H9 (cell line): ENCODE measurements at regions not wholly inside any gene's neighbourhood (a gene's known extent, or its start where the extent isn't known, plus 50 kb on each side); places are given as distances from the start of the nearest gene placed in this dataset.

ENCODE experiments used
- DNase-seq: peaks from one replicate; pipeline ENCODE4 v3.0.0-alpha.2; 2017
- H2AFZ ChIP-seq: one replicate; pipeline ENCODE4 v1.6.1; 2013; ENCODE audit warnings: mild to moderate bottlenecking, low read length, control low read depth, moderate library complexity
- H2AK5ac ChIP-seq: 2 replicates; pipeline ENCODE4 v1.6.1; 2013; ENCODE audit warnings: low read length, control low read depth, mixed read lengths; ENCODE audit not compliant: insufficient read length
- H2BK120ac ChIP-seq: one replicate; pipeline ENCODE4 v1.6.1; 2013; ENCODE audit warnings: low read depth, mild to moderate bottlenecking, low read length, control low read depth, inconsistent platforms; ENCODE audit not compliant: poor library complexity, severe bottlenecking
- H2BK12ac ChIP-seq: 2 replicates; pipeline ENCODE4 v1.6.1; 2013; ENCODE audit warnings: low read length, control low read depth, mixed read lengths, low read depth; ENCODE audit not compliant: insufficient read length
- H2BK15ac ChIP-seq: 2 replicates; pipeline ENCODE4 v1.6.1; 2013; ENCODE audit warnings: low read depth, low read length, control low read depth
- H2BK20ac ChIP-seq: one replicate; pipeline ENCODE4 v1.6.1; 2013; ENCODE audit warnings: low read depth, mild to moderate bottlenecking, low read length, control low read depth, inconsistent platforms; ENCODE audit not compliant: poor library complexity, severe bottlenecking
- H2BK5ac ChIP-seq: 2 replicates; pipeline ENCODE4 v1.6.1; 2013; ENCODE audit warnings: low read length, control low read depth, mixed read lengths; ENCODE audit not compliant: insufficient read length
- H3K14ac ChIP-seq: 2 replicates; pipeline ENCODE4 v1.6.1; 2013; ENCODE audit warnings: low read length, control low read depth; ENCODE audit not compliant: insufficient read depth
- H3K18ac ChIP-seq: 2 replicates; pipeline ENCODE4 v1.6.1; 2013; ENCODE audit warnings: low read depth, mild to moderate bottlenecking, mixed read lengths, low read length, control low read depth; ENCODE audit not compliant: insufficient read length
- H3K23ac ChIP-seq: 2 replicates; pipeline ENCODE4 v1.6.1; 2013; ENCODE audit warnings: low read length, control low read depth, mixed read lengths, low read depth; ENCODE audit not compliant: insufficient read length
- H3K23me2 ChIP-seq: 2 replicates; pipeline ENCODE4 v1.6.1; 2013; ENCODE audit warnings: low read depth, mild to moderate bottlenecking, mixed read lengths, low read length, control low read depth; ENCODE audit not compliant: insufficient read length, poor library complexity, severe bottlenecking
- H3K27ac ChIP-seq: 2 replicates; pipeline ENCODE4 v1.5.1; 2013; ENCODE audit warnings: low read length, control low read depth, mixed read lengths, low read depth; ENCODE audit not compliant: insufficient read length
- H3K27me3 ChIP-seq: 2 replicates; pipeline ENCODE4 v1.6.1; 2013; ENCODE audit warnings: low read length, control low read depth, inconsistent platforms; ENCODE audit not compliant: insufficient read depth
- H3K4ac ChIP-seq: 2 replicates; pipeline ENCODE4 v1.6.1; 2013; ENCODE audit warnings: low read depth, mild to moderate bottlenecking, control low read depth, inconsistent platforms, low read length, moderate library complexity
- H3K4me1 ChIP-seq: 2 replicates; pipeline ENCODE4 v1.6.1; 2013; ENCODE audit warnings: low read length, control low read depth, inconsistent platforms; ENCODE audit not compliant: insufficient read depth
- H3K4me2 ChIP-seq: 2 replicates; pipeline ENCODE4 v1.6.1; 2013; ENCODE audit warnings: low read length, control low read depth, mixed read lengths; ENCODE audit not compliant: insufficient read length, insufficient read depth
- H3K56ac ChIP-seq: 2 replicates; pipeline ENCODE4 v1.6.1; 2013; ENCODE audit warnings: low read depth, mild to moderate bottlenecking, mixed read lengths, low read length, control low read depth; ENCODE audit not compliant: insufficient read length
- H3K79me1 ChIP-seq: 2 replicates; pipeline ENCODE4 v1.6.1; 2013; ENCODE audit warnings: low read depth, mild to moderate bottlenecking, moderate library complexity, low read length, control low read depth, inconsistent platforms; ENCODE audit not compliant: insufficient read depth, poor library complexity, severe bottlenecking
- H3K79me2 ChIP-seq: 2 replicates; pipeline ENCODE4 v1.6.1; 2013; ENCODE audit warnings: low read length, control low read depth, inconsistent platforms; ENCODE audit not compliant: insufficient read depth
- H3K9ac ChIP-seq: 2 replicates; pipeline ENCODE4 v1.6.1; 2013; ENCODE audit warnings: low read length, control low read depth, mixed read lengths; ENCODE audit not compliant: insufficient read length; ENCODE audit errors: extremely low read depth
- H3K9me3 ChIP-seq: one replicate; pipeline ENCODE4 v1.6.1; 2013; ENCODE audit warnings: low read depth, low read length, inconsistent platforms; ENCODE audit not compliant: control insufficient read depth
- H3T11ph ChIP-seq: one replicate; pipeline ENCODE4 v1.6.1; 2013; ENCODE audit warnings: mild to moderate bottlenecking, low read length, control low read depth, inconsistent platforms
- H4K20me1 ChIP-seq: one replicate; pipeline ENCODE4 v1.6.1; 2013; ENCODE audit not compliant: control insufficient read depth, insufficient read length, insufficient read depth
- H4K5ac ChIP-seq: 2 replicates; pipeline ENCODE4 v1.6.1; 2013; ENCODE audit warnings: low read depth, mild to moderate bottlenecking, mixed read lengths, low read length, control low read depth; ENCODE audit not compliant: insufficient read length
- H4K8ac ChIP-seq: replicated peaks from 2 replicates; pipeline ENCODE4 v1.6.1; 2013; ENCODE audit warnings: low read length, control low read depth, mixed read lengths, low read depth; ENCODE audit not compliant: insufficient read length
- H4K91ac ChIP-seq: 2 replicates; pipeline ENCODE4 v1.6.1; 2013; ENCODE audit warnings: low read depth, mild to moderate bottlenecking, moderate library complexity, mixed read lengths, low read length, control low read depth; ENCODE audit not compliant: insufficient read length
- H3K27ac Mint-ChIP-seq, 3 experiments: 2 replicates in 2 of 3; 3 replicates in 1 of 3; pipeline ENCODE4 v1.8.0; 2020 to 2021; ENCODE audit warnings: mixed read lengths in 3 of 3, mild to moderate bottlenecking in 1 of 3, moderate library complexity in 1 of 3
- H3K27me3 Mint-ChIP-seq: 2 replicates; pipeline ENCODE4 v1.8.0; 2021; ENCODE audit warnings: low read depth, mild to moderate bottlenecking, moderate library complexity, mixed read lengths
- H3K36me3 Mint-ChIP-seq, 3 experiments: 2 replicates in 2 of 3; 3 replicates in 1 of 3; pipeline ENCODE4 v1.8.0; 2020 to 2021; ENCODE audit warnings: low read depth in 3 of 3, mixed read lengths in 3 of 3; ENCODE audit not compliant: insufficient read depth in 1 of 3
- H3K4me1 Mint-ChIP-seq, 2 experiments: 2 replicates each; pipeline ENCODE4 v1.8.0; 2020; ENCODE audit warnings: mixed read lengths in 2 of 2
- H3K4me3 Mint-ChIP-seq, 2 experiments: 2 replicates in 1 of 2; 3 replicates in 1 of 2; pipeline ENCODE4 v1.8.0; 2020 to 2021; ENCODE audit warnings: mild to moderate bottlenecking in 2 of 2, mixed read lengths in 2 of 2, moderate library complexity in 1 of 2
- H3K9me3 Mint-ChIP-seq, 2 experiments: 2 replicates in 1 of 2; 3 replicates in 1 of 2; pipeline ENCODE4 v1.8.0; 2020; ENCODE audit warnings: mild to moderate bottlenecking in 2 of 2, mixed read lengths in 2 of 2, moderate library complexity in 1 of 2
- WGBS: extraction: QIAGEN DNeasy Blood & Tissue Kit; methylation state at CpG from one replicate; pipeline ENCODE4 v1.1.7; 2013; ENCODE audit warnings: missing lambda C conversion rate, low lambda C conversion rate, mixed read lengths; ENCODE audit not compliant: insufficient read length; ENCODE audit errors: extremely low coverage; 5-methylcytosine and 5-hydroxymethylcytosine counted together
- TF ChIP-seq, protein P1 (sequence below): fragments of 200-600 bp; sonication (generic); conservative IDR thresholded peaks from 3 replicates; pipeline ENCODE4 v1.8.0; 2021; ENCODE audit warnings: antibody characterized with exemption, mild to moderate bottlenecking

DNA sequence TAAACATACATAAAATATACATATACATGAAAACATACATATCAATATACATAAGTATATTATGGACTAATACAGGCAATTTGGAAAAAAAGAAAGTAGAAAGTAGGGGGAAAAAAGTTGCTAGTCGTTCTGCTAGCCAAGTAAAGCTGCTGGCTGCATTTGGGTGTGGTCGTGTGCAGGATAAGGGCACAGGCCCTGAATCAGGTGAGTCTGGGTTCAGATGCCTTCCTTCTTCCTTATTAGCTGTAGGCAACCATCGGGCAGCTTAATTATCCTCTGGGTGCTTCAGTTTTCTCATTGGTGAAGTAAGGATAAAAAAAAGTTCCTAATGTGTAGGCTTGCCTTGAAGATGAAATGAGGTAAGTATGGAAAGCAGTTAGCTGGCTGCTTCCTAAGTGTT is 59.2 kb upstream of the SPRY4 start:
- Histone ChIP-seq H2AK5ac (no peak overlapping the region), H3K9ac (no peak overlapping the region), H2BK15ac (no peak overlapping the region), H4K20me1 (no peaks in the 10 kb centered on the region), H3K56ac (no peak overlapping the region), H2BK20ac (no peak overlapping the region), H3K79me1 (no peaks in the 10 kb centered on the region), H4K8ac (no peak overlapping the region), H3K23me2 (peaks cover 3% of the 10 kb centered on the region), H3K4me2 (no peak overlapping the region), H3K27ac (no peak overlapping the region), H2BK5ac (no peak overlapping the region), H3K79me2 (no peaks in the 10 kb centered on the region), H3K27me3 (no peaks in the 10 kb centered on the region; the same call in 1 of the 2 replicates), H2BK120ac (no peak overlapping the region), H3K14ac (no peak overlapping the region), H3T11ph (no peak overlapping the region), H3K4ac (no peak overlapping the region), H4K91ac (no peak overlapping the region), H4K5ac (no peak overlapping the region), H3K23ac (no peak overlapping the region), H3K18ac (no peak overlapping the region), H3K9me3 (no peaks in the 10 kb centered on the region), H2BK12ac (no peak overlapping the region), H2AFZ (no peak overlapping the region), H3K4me1 (no peaks in the 10 kb centered on the region; the same call in 1 of the 2 replicates)
- DNase-seq, result no peak
- no peaks in the 10 kb centered on the region; a peak in 1 of 7 replicates for H3K36me3 Mint-ChIP-seq
- H3K4me3 Mint-ChIP-seq, result no peak overlapping the region
- no peak overlapping the region for H3K27ac Mint-ChIP-seq
- TF ChIP-seq, protein P1, sequence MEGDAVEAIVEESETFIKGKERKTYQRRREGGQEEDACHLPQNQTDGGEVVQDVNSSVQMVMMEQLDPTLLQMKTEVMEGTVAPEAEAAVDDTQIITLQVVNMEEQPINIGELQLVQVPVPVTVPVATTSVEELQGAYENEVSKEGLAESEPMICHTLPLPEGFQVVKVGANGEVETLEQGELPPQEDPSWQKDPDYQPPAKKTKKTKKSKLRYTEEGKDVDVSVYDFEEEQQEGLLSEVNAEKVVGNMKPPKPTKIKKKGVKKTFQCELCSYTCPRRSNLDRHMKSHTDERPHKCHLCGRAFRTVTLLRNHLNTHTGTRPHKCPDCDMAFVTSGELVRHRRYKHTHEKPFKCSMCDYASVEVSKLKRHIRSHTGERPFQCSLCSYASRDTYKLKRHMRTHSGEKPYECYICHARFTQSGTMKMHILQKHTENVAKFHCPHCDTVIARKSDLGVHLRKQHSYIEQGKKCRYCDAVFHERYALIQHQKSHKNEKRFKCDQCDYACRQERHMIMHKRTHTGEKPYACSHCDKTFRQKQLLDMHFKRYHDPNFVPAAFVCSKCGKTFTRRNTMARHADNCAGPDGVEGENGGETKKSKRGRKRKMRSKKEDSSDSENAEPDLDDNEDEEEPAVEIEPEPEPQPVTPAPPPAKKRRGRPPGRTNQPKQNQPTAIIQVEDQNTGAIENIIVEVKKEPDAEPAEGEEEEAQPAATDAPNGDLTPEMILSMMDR, result no peak
- WGBS, result no CpG with 5 or more reads among the region's 3 CpGs
- H3K4me1 Mint-ChIP-seq, result peaks cover 24 to 30% of the 10 kb centered on the region in 2 experiments
- no peaks in the 10 kb centered on the region for H3K27me3 Mint-ChIP-seq
- no peaks in the 10 kb centered on the region; a peak in 1 of 5 replicates for H3K9me3 Mint-ChIP-seq
